HG03439 (cell line): ENCODE measurements at regions not wholly inside any gene's neighbourhood (a gene's known extent, or its start where the extent isn't known, plus 50 kb on each side); places are given as distances from the start of the nearest gene placed in this dataset.
A peak's percentile ranks its signal among the peaks of the same experiment; 100 is the strongest.
"Not testable (repeated sequence)": the region's sequence is repeated elsewhere in the genome, so short reads cannot be mapped to it uniquely, and the experiment has no call there.

Experiments
- ATAC-seq: cut with Tn5 transposase; IDR thresholded peaks from one replicate; pipeline ENCODE4 v1.9.1; 2021; ENCODE audit warnings: mild to moderate bottlenecking, moderate library complexity; ENCODE audit not compliant: unreplicated experiment

DNA sequence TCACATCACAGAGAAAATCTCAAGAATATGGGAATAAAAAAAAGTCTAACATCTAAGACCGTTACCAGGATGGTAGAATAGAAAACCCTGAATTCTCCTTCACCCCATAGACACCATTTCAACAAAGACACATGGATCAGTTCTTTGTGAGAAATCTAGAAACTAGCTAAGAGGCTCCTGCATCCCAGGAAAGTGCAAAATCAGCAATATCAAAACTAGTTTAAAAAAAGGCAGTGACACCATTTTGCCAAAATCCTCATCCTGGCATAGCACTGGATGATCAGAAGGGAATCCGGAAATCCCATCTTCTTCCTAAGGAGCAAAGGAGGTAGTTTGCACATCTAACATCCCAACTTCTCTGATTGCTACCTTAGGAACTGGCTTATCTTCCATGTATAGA, 88.9 kb upstream of the MAGEE2 start:
- no peak for ATAC-seq

DNA sequence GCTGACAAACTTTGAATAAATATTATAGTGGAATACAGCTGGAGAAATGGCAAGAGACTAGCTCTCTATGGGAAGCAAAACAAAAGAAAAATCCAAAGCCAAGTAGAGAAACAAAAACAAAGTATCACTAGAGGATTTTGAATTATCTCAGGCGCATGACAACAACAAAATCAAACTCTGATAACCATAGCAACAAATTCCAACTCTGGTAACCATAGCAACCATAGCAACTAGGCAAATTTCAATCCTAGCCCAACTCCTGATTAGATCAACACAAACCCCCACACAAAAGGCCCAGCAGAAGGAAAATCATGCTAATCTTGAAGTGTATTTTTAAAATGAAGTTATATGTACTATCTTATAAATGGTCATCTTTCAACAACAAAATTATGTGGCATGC, 98.4 kb upstream of the MAGEE2 start:
- no peak for ATAC-seq

DNA sequence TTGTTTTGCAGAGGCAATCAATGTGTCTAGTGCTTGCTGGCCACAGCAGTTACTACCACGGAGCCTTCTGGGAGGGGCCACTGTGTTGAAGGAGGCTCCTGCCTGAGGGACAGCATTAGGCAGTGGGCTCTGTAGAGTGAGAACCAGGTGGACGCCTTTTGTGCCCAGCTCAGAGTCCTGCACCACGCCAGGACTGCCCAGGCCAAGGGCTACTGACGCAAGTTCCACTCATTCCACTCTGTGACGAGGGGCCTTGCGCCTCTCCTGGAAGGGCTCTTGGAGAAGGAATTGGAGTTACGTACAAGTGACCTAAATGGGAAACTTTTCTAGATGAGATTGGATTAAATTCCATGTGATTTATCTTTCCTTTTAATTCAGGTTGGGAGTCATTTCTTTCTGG, 102.8 kb upstream of the MAGEE2 start:
- no peak for ATAC-seq

DNA sequence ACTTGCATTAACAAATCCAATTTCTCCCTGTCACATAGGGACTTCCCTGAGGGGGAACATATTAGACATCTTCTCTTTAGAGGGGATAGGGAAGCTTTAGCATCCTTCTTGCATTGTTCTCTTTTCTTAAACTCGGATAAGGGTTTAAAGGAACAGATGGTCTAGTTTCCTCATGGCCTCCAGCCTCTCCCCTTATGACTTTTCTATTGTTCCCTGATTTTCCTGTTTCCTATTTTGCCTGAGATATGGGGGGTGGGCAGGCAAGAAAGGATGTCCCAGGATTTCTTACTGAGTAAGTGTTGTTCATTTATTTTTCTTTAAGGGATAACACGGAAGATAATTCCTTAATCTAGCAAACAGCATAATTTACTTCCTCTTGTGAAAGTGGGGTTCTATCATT, 107.7 kb upstream of the MAGEE2 start:
- no peak for ATAC-seq

DNA sequence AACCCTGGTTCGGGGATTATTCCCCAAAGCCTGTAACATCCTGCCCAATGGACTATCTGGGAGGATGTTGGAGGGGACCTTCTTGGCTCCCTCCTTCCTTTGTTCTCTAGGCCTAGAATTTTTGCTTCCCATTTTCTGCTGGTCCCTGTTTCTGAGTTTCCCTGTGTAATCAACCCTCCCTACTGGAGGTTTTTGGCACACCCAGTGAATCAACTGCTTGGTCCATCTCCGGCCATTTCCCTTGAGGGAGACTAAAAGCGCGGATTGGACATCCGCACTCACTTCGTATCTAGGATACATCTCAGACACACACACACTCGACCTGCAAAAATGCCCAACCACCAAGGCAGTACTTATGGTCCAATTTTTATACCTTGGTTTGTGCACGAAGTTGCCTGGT, 108.2 kb upstream of the MAGEE2 start:
- no peak for ATAC-seq

DNA sequence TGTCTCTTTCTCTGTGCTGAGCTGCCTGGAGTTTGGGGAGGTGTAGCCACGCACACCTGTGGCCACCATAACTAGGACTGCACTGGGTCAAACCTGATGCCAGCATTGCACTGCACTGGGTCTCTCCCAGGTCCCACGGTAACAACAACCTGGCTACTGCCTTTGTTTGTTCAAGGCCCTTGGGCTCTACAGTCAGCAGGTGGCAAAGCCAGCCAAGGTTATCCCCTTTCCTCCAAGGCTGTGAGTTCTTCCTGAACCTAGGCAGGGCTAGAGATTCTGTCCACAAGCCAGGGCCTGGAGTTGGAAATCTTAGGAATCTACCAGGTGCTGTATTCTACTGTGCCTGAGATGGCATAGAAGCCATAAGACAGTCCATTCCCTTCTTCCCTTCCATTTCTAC, 126.7 kb upstream of the MAGEE2 start:
- no peak for ATAC-seq

DNA sequence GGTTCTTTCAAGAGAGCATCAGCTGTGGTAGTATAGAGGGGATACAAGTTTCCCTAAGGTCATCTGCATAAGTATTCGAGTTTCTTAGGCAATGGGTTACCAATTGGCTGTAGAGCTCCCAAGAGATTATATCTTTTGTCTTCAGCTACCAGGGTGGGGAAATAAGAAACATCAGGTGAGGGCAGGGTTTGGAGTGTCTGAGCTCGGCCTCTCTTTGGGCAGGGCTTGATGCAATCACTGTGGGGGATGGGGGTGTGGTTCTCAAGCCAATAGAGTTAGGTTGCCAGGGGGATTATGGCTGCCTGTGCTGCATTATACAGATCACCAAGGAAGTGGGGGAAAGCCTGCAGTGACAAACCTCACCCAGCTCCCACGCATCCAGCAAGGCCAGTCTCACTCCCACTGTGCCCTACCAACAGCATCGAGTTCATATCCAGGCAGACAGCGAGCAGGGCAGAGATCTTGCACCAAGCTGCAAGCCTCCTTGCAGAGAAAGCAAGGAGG, 172.1 kb upstream of the MAGEE2 start:
- ATAC-seq, result no peak

DNA sequence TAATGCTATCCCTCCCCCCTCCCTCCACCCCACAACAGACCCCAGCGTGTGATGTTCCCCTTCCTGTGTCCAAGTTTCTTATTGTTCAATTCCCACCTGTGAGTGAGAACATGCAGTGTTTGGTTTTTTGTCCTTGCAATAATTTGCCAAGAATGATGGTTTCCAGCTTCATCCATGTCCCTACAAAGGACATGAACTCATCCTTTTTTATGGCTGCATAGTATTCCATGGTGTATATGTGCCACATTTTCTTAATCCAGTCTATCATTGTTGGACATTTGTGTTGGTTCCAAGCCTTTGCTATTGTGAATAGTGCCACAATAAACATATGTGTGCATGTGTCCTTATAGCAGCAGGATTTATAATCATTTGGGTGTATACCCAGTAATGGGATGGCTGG, 176.3 kb upstream of the MAGEE2 start:
- not testable (repeated sequence) for ATAC-seq

DNA sequence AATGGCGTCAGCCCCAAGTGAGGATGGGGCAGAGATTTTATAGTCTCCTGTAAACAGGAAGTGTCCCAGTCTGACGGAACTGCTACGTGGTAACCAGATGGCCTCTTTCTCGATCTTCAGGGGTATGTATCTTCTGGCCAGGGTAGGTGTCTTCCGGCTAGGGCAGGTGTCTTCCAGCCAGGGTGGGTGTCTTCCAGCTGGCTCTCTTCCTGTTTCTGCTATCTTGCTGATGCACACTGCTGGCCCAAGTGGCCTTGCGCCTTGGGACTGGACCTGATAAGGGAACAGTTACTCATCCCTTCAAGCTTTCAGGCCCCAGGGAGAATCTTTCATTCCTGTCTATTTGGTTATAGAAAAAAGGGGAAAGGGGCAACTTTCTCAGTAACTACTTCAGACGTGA, 178.7 kb upstream of the MAGEE2 start:
- no peak for ATAC-seq

DNA sequence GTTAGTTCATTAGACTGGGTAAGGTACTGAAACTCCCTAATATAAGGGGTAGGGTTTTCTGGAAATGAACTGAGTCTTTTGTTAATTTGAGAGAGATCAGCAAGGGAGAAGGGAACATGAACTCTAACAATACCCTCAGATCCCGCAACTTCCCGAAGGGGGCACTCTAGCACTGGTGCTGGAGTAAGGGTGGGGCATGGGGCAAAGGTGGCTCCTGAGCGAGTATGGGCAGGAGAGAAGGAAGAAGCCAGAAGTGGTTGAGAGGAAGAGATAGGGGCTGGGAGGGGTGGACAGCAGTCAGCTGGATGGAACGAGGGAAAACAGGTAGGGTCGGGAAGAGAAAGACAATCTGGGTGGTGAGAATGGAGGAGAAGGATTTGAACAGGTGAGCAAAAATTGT, 183.2 kb upstream of the MAGEE2 start:
- no peak for ATAC-seq

DNA sequence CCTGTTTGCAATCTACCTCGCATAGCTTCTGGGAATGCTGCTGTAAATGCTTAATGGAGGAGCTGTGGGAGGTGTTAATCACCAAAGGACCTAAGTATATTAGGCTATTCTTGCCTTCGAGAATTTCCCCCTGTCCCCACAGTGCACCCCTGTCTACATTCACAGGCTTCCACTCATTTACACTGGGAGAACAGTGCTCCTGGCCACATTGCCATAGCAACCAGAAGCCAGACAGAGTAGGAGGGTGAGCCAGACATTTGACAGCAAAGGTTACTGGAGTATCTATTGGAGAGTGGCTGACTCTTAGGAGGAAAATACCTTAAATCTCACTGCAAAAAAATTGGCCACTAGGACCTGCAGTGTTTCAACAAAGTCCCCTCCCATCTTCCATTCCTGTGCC, 185.9 kb upstream of the PBDC1 start:
- ATAC-seq, result no peak

DNA sequence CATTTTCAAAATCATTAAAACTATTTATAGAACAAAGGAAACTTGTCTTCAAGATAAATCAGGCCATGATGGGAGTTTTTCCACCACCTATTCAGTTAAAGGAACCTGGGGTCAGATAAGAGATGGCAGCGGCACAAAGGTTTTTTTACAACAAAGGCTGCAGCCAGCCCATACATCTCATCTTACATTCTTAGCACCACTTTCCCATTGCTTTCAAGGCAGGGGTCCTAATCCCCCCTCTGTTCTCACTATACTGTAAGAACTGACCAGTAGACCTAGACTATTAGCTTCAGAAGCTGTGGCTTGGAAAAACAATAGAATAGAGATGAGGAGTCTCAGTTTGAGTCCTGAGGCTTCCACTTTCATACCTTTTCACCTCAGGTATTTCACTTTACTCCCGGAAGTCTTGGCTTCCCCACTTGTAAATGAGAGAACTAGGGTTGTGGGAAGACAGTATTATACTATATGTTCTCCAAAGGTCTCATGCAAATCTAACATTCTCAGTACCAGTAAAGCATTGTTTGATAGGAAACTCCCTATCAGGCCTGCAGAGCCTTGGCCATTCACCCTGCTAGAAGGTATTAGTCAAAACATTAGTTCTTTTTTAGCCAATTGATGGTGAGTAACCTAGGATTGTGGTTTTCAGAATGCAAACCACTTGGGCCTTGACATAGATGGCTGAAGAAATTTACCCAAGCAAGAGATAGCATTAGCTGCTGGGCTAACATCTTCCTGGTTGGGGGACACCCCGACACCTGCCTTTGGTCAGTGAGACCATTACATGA, 182.9 kb upstream of the PBDC1 start:
- peak; percentile 74 for ATAC-seq

DNA sequence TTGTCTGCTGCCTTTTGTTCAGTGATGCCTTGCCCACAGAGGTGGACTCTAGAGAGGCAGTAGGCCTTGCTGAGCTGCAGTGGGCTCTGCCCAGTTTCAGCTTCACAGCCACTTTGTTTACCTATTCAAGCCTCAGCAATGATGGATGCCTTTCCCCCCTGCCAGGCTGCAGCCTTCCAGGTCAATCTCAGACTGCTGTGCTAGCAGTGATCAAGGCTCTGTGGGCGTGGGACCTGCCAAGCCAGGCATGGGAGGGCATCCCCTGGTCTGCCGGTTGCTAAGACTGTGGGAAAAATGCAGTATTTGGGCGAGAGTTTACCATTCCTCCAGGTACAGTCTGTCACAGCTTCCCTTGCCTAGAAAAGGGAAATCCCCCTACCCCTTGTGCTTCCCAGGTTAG, 175.2 kb upstream of the PBDC1 start:
- no peak for ATAC-seq

DNA sequence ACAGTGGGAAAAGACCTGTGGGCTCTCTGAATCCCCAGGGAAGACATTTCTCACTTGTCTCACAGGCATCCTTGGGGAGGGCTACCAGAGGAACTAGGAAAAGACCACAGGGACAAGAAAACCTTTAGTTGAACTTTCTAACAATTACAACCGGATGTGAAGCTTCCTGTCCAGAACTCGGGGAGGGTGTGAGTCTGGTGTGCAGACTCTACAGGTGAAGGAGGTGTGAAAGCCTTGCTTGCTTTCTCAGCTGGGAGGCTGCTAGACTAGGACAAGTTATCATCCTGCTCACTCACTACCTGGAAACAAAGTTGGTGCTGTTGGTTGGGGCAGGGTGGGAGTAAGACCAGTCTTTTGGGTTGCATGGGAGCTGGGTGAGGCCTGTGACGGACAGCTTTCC, 158.5 kb upstream of the PBDC1 start:
- ATAC-seq, result no peak

DNA sequence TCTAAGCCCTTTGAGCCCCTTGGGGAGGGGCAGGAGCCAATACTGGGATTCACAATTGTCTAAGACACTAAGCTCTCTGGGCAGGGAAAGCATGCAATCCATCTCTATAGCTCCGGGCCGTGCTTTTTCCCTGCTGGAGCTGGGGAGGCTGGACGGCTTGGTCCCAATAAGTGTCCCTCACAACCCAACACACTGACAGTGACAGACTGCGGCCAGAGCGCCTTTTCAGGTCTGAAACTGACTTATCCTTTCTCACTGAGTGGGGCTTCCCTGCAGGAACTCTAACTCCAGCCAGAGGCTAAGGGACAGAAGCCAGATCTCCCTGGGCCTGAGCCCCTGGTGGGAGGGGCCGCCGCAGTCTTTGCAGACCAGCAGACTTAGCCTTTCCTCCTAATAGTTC, 146.6 kb upstream of the PBDC1 start:
- no peak for ATAC-seq

DNA sequence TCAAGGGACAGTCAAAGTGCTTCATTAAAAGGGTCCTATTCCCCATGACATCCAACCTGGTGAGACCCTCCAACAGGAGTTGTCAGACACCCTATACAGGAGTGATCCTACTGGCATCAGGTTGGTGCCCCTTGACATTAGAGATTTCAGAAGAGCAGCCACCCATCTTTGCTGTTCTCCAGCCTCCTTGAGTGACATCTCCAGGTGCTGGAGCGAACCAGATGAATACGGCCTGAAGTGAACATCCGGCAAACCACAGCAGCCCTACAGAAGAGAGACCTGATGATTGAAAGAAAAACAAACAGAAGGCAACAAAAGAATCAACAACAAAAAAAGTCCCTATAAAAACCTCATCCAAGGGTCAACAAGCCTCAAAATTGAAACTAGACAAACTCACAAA, 146.1 kb upstream of the PBDC1 start:
- no peak for ATAC-seq

DNA sequence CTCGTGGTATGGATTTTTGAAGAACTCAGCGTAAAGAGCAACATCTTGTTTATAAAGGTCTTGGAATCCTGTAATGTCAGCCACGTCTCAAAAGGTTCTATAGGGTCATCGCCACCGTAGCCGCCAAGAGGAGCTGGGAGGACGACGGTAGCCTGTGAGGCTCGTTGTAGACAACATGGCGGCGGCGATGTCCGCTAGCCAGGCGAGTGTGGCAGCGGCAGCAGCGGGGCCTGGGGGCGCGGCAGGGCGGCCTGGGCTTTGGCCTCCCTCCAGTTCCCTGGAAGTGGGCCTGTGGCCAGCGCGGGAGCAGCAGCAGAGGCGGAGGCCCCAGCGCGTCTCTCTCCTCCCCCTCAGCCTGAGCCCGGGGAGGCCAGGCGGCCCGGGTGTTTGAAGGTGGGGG, 143.5 kb upstream of the PBDC1 start:
- no peak for ATAC-seq

DNA sequence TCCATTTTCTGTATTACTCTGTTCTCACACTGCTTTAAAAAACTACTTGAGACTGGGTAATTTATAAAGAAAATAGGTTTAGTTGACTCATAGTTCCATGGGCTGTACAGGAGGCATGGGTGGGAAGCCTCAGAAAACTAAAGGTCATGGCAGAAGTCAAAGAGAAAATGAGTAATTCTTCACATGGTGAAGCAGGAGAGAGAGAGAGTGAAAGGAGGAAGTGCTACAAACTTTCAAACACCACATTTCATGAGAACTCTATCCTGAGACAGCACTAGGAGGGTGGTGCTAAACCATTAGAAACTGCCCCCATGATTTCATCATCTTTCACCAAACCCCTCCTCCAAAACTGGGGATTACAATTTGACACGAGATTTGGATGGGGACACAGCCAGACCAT, 108.0 kb upstream of the PBDC1 start:
- ATAC-seq, result no peak

DNA sequence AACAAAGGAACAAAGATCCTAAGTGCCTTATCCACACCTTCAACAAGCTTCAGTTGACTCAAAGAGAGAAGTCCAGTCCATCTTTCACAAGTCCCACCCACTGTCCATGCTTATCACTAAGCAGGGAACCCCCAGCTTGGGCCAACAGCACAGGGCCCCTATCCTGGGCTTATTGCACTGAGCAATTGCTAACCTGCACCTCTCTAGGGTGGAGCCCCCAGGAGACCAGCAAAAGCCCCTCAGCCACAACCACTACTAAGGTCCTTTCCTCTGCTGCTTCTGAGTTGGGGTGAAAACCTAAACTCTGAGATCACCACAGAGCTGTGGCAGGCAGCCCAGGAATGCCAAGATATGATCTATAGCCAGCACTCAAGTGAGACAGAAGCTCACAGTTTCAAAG, 96.7 kb upstream of the PBDC1 start:
- ATAC-seq, result no peak

DNA sequence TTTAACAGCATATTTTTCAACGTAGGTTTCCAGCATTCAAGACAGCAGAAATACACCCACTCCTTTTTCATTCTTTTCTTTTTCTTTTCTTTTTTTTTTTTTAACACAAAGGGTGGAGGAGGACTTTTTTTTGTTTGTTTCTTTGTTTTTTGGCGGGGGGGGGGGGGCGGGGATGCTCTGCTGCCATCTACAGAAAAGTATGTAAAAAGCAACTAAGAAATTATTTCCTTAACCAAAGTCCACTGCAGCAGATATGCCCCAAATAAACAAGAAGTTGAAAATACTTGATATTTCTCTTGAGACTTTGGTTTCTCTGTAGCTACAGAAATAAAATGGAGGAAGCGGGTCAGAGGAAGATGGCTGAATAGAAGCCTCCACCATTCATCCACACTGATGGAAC, 63.2 kb upstream of the PBDC1 start:
- no peak for ATAC-seq
